Choroid plexus epithelial cell (primary cell): ENCODE measurements at regions not wholly inside any gene's neighbourhood (a gene's known extent, or its start where the extent isn't known, plus 50 kb on each side); places are given as distances from the start of the nearest gene placed in this dataset.

Experiments
- DNase-seq: peaks from one replicate; pipeline ENCODE4 v3.0.0-alpha.2; 2010; ENCODE audit warnings: low read depth
- H3K4me3 ChIP-seq: 2 replicates; pipeline ENCODE4 v1.5.1; 2011; ENCODE audit warnings: low read depth, mild to moderate bottlenecking, control low read depth, low read length, moderate library complexity
- TF ChIP-seq, protein P1 (sequence below): conservative IDR thresholded peaks from 2 replicates; pipeline ENCODE4 v1.5.1; 2011; ENCODE audit warnings: low read depth, mild to moderate bottlenecking, control low read depth, inconsistent platforms, low read length, moderate library complexity

DNA sequence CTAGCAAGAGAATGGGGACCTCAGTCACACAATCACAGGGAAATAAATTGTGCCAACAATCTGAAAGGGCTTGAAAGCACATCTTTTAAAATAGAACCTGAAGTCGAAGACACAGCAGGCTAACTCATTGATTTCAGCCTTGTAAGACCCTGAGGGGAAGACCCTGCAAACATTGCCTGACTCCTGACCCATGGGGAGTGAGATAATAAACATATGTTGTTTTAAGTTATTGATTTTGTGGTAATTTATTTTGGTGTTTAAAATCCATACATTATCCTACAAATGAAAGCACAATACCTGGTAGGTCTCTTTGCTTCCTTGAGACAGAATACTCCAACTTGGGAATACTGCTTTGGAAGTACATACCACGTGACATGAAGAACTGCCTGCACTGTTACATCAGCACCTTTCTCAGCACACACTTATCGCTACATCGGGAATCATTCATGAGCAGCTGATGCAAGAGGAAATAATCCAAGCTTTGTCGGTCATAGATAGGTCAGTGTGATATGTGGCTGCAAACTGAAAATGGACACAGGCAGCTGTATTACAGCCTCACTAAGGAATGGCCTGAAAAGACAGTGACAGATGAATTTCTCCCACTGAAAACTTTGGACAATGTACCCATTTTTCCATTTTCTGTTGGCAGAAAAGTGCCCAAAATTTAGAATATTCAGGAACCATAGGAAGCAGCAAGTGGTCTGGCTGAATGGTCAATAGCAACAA is 494.5 kb upstream of the MAP2 start:
- TF ChIP-seq, protein P1, sequence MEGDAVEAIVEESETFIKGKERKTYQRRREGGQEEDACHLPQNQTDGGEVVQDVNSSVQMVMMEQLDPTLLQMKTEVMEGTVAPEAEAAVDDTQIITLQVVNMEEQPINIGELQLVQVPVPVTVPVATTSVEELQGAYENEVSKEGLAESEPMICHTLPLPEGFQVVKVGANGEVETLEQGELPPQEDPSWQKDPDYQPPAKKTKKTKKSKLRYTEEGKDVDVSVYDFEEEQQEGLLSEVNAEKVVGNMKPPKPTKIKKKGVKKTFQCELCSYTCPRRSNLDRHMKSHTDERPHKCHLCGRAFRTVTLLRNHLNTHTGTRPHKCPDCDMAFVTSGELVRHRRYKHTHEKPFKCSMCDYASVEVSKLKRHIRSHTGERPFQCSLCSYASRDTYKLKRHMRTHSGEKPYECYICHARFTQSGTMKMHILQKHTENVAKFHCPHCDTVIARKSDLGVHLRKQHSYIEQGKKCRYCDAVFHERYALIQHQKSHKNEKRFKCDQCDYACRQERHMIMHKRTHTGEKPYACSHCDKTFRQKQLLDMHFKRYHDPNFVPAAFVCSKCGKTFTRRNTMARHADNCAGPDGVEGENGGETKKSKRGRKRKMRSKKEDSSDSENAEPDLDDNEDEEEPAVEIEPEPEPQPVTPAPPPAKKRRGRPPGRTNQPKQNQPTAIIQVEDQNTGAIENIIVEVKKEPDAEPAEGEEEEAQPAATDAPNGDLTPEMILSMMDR = no peak
- no peak overlapping the region for H3K4me3 ChIP-seq
- DNase-seq = no peak

GRCh38 chr2:208929894-208930427 is 493.9 kb upstream of the MAP2 start:
- DNase-seq = no peak
- TF ChIP-seq, protein P1 = no peak
- H3K4me3 ChIP-seq = no peak overlapping the region

DNA sequence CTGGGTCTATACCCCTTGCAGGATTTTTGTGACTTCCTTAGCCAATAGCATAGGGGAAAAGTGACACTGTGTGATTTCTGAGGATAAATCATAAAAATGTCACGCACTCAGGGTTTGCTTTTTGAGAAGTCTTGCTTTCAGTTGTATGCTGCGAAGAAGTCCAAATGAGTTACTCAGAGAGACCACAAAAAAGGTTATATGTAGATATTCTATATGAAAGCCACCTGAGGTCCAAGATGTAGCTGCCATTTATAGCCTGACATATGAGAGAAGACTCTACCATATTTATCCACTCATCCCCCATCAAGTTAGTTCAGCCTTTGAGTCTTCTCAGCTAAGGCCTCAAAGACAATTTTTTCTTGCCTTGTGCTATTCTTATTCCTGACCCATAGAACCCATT is 488.3 kb upstream of the MAP2 start:
- H3K4me3 ChIP-seq = no peak overlapping the region
- DNase-seq = no peak
- TF ChIP-seq, protein P1 = no peak

DNA sequence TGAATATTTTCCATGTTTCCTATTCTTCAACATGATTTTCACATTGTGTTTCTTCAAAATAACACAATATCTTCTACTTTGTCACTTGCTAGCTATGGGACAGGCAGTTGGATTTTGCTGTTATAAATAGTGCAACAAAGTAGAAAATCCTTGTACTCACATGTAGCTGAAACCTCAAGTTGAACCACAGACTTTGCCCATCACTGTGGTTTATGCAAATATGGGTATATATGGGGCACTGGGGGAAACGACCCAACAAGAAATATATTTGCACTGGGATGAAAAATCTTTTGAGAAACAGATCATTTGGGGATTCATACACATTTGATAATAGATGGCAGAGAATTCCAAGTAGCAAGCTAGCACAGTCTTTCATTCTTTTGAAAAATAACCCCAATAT is 486.3 kb upstream of the MAP2 start:
- TF ChIP-seq, protein P1 = no peak
- no peak overlapping the region for H3K4me3 ChIP-seq
- no peak for DNase-seq

DNA sequence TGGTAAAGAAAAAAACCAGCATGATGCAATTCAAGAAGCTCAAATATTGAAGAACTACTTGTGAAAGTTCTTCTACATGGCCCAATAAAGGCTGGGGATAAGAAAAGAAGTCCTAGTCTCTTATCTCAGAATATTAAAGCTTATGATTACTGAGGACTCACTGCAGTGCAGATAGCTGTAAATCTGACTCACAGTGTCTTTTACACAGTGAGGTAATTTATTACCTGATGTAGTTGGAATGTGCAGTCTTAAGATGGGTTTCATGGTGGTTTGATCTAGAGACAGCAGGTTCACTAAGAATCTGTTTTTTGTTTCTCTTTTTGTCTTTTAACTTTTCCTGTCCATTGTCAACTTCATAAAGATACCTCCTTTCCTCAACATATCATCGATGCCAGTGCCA is 484.0 kb upstream of the MAP2 start:
- TF ChIP-seq, protein P1 = no peak
- no peak overlapping the region for H3K4me3 ChIP-seq
- DNase-seq = no peak

DNA sequence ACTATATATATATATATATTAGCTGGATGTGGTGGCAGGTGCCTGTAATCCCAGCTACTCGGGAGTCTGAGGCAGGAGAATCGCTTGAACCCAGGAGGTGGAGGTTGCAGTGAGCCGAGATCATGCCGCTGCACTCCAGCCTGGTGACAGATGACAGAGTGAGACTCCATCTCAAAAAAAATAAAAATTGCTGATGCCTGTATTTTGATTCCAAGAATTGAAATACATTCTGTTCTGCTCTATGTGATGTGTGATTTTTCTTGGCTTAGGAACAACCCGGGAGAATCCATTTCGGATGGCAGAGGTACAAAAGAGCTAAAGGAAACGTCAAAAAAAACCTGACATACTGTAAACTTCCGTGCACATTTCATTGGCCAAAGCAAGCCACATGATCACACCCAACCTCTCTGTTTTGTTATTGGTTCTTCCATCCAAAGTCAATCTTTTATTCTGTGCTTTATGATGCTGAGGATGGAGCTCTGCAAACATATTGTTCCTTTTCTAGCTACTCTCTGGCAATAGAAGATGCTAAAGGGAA is 478.1 kb upstream of the MAP2 start:
- no peak for DNase-seq

More for the DNA sequence above, 478.1 kb upstream of the MAP2 start:
- TF ChIP-seq, protein P1 = no peak
- H3K4me3 ChIP-seq = no peak overlapping the region
